ENCODE measurements at regions not wholly inside any gene's neighbourhood (a gene's known extent, or its start where the extent isn't known, plus 50 kb on each side); places are given as distances from the start of the nearest gene placed in this dataset.

DNA sequence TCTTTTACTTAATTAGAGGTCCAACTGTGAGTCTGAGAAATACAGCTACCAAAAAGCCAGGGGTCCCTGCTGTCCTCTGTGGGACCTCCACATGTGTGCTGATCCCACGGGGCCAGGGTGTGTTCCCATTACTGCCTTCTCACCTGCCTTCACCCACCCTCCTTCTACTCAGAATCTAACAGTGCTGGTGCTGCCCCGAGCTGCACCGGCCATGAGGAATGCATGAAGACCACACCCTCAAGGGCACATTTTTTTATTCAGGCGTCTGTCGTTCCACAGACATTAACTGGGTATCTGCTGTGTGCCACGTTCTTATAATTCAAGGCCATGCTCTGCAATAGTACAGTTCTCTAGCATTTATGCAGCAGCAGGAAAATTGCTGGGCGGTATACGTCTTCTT is 188.5 kb upstream of the PFKP start:
- no peak for TF ChIP-seq POLR2A (IDR thresholded peaks at IDR 0.05)
- no peak for TF ChIP-seq EP300 (IDR thresholded peaks at IDR 0.05)
- TF ChIP-seq CTCF (IDR thresholded peaks at IDR 0.05) = no peak
- no peak for TF ChIP-seq POLR2AphosphoS5 (IDR thresholded peaks at IDR 0.05)

Data from suprapubic skin (tissue), 4 donors.